ENCODE measurements at regions not wholly inside any gene's neighbourhood (a gene's known extent, or its start where the extent isn't known, plus 50 kb on each side); places are given as distances from the start of the nearest gene placed in this dataset.

- TF ChIP-seq, protein P1, sequence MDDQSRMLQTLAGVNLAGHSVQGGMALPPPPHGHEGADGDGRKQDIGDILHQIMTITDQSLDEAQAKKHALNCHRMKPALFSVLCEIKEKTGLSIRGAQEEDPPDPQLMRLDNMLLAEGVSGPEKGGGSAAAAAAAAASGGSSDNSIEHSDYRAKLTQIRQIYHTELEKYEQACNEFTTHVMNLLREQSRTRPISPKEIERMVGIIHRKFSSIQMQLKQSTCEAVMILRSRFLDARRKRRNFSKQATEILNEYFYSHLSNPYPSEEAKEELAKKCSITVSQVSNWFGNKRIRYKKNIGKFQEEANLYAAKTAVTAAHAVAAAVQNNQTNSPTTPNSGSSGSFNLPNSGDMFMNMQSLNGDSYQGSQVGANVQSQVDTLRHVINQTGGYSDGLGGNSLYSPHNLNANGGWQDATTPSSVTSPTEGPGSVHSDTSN (CRISPR knock-in tag; IDR thresholded peaks at IDR 0.05): no peak
- no peak for TF ChIP-seq CTCF (tag by site-specific recombination; IDR thresholded peaks at IDR 0.05)
- TF ChIP-seq KLF16 (tag by site-specific recombination; IDR thresholded peaks at IDR 0.05): no peak
- TF ChIP-seq ZFP41 (tag by site-specific recombination; IDR thresholded peaks at IDR 0.05; ENCODE audit: borderline replicate concordance): no peak
These were observed 179.1 kb downstream of the NSUN3 start for GRCh38 chr3:94241986-94242385.

All from HEK293 (cell line).